ENCODE measurements at regions not wholly inside any gene's neighbourhood (a gene's known extent, or its start where the extent isn't known, plus 50 kb on each side); places are given as distances from the start of the nearest gene placed in this dataset.
"Not testable (repeated sequence)": the region's sequence is repeated elsewhere in the genome, so short reads cannot be mapped to it uniquely, and the experiment has no call there.

- no peak for TF ChIP-seq CTCF (IDR thresholded peaks at IDR 0.05; ENCODE audit: low read depth, low read length)
- no peaks in the 10 kb centered on the region for H3K27me3 ChIP-seq
- H3K9me3 ChIP-seq: no peaks in the 10 kb centered on the region
- no peaks in the 10 kb centered on the region for H3K4me1 ChIP-seq
- H3K36me3 ChIP-seq: no peaks in the 10 kb centered on the region
- DNase-seq: no peak
- H3K4me3 ChIP-seq (ENCODE audit: low read depth, low read length): no peak overlapping the region
Measured at GRCh38 chr11:87572881-87573280, 535.1 kb downstream of the TMEM135 start.

DNA sequence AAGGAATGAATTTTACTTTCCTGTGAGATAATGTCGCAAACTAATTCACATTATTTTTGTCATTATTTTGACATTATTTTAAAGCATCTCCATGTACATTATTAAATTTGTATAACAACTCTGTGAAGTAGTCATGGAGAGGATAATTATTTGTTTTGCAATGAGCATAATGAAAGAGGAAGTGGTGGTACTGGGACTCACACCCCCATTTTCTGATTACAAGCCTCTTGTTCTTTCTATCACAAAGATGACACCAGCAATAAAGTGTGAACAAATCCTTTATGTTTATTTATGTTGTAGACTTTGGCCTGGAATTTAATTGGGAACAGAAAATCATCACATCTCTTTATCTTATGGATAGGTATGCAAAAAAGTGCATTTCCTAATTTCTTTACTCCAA is 522.6 kb downstream of the TMEM135 start:
- DNase-seq: no peak
- Histone ChIP-seq H3K27me3 (no peaks in the 10 kb centered on the region), H3K4me1 (no peaks in the 10 kb centered on the region), H3K9me3 (no peaks in the 10 kb centered on the region), H3K4me3 (ENCODE audit: low read depth, low read length) (no peak overlapping the region), H3K36me3 (no peaks in the 10 kb centered on the region)
- TF ChIP-seq CTCF (IDR thresholded peaks at IDR 0.05; ENCODE audit: low read depth, low read length): no peak

DNA sequence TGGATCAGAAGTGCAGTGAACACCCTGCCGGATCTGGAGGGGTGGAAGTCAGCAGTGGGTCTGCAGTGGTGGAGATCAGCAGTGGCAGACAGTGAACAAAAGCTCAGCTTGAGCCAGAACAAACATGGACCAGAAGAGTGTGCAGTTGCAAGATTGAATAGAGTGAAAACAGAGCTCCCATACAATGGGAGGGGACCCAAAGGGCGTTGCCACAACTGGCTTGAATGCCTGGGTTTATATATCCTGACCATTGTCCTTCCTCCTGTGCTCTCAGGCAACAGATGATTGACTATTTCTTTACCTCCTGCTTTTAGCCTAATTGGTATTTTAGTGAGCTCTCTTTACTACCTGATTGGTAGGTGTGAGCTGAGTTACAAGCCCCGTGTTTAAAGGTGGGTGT is 522.1 kb downstream of the TMEM135 start:
- H3K4me1 ChIP-seq; DNase-seq; H3K36me3 ChIP-seq; H3K4me3 ChIP-seq (ENCODE audit: low read depth, low read length); H3K27me3 ChIP-seq; H3K9me3 ChIP-seq: not testable (repeated sequence)

DNA sequence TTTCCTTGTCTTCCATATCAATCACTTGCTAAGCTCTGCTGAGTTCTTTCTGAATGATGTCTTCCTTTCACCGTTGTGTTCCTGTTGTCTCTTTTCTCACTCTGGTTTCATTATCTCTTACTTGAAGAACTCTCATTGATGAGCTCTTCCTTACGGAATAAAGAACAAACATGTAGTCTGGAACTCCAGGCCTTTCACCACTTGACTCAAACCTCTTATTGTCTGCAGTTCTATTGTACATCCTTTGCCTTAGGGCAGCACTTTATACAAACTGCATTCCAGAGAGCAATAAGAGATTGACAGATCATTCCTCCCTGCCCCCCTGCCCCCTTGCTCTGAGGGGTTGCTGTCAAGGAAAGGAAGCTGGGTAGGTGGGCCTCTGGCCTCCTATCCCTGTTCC is 517.4 kb downstream of the TMEM135 start:
- Histone ChIP-seq H3K4me3 (ENCODE audit: low read depth, low read length) (no peak overlapping the region), H3K9me3 (no peaks in the 10 kb centered on the region; the same call in 1 of the 2 replicates), H3K4me1 (no peaks in the 10 kb centered on the region), H3K27me3 (no peaks in the 10 kb centered on the region), H3K36me3 (no peaks in the 10 kb centered on the region)
- TF ChIP-seq CTCF (IDR thresholded peaks at IDR 0.05; ENCODE audit: low read depth, low read length): no peak
- no peak for DNase-seq

GRCh38 chr11:87548797-87549196 is 511.1 kb downstream of the TMEM135 start:
- DNase-seq: no peak
- TF ChIP-seq CTCF (IDR thresholded peaks at IDR 0.05; ENCODE audit: low read depth, low read length): no peak
- no peak overlapping the region for H3K4me3 ChIP-seq (ENCODE audit: low read depth, low read length)
- H3K27me3 ChIP-seq: no peaks in the 10 kb centered on the region
- no peaks in the 10 kb centered on the region for H3K4me1 ChIP-seq
- no peaks in the 10 kb centered on the region for H3K9me3 ChIP-seq
- H3K36me3 ChIP-seq: no peaks in the 10 kb centered on the region

DNA sequence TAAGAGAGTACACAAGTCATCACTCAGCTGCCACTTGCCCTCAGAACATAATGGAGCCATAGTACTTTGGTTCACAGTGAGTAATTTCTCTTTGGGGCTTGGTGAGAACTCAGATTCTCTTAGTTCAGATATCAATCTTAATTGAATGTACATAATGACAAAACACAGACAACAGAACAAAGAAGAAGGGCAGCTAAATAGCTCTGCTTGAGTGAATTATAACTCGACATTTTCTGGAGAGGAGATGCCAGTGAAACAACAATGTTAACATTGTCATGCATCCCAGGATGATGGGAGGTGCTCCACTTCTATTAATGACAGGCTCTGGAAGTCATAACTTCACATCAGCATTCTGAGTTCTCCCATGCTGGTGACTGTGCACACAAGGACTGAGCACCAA is 508.1 kb downstream of the TMEM135 start:
- no peak overlapping the region for H3K4me3 ChIP-seq (ENCODE audit: low read depth, low read length)
- no peaks in the 10 kb centered on the region for H3K27me3 ChIP-seq
- H3K9me3 ChIP-seq: no peaks in the 10 kb centered on the region
- DNase-seq: no peak
- no peak for TF ChIP-seq CTCF (IDR thresholded peaks at IDR 0.05; ENCODE audit: low read depth, low read length)
- H3K36me3 ChIP-seq: no peaks in the 10 kb centered on the region
- H3K4me1 ChIP-seq: no peaks in the 10 kb centered on the region

DNA sequence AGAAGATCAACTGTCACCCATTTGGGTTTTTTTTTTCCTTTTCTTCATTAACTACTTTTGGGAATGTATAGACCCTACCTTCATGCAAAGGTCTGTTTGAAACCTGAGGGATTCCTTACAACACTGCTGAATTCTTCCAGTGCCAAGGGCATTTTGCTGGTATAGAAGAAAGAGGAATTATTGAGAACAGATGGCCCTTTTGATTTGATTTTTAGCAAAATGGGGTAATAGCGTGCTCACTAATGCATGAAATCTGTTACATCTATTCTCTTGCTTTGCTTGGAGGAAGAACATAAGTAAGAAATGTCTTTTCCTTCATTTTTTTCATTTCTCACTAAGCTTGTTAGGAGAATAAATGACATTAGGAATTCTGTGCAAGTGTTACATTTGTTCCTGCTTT is 501.9 kb downstream of the TMEM135 start:
- TF ChIP-seq CTCF (IDR thresholded peaks at IDR 0.05; ENCODE audit: low read depth, low read length): no peak
- no peak for DNase-seq
- H3K9me3 ChIP-seq: no peaks in the 10 kb centered on the region
- no peaks in the 10 kb centered on the region for H3K27me3 ChIP-seq
- H3K4me3 ChIP-seq (ENCODE audit: low read depth, low read length): no peak overlapping the region
- H3K36me3 ChIP-seq: no peaks in the 10 kb centered on the region
- H3K4me1 ChIP-seq: no peaks in the 10 kb centered on the region

Data from BE2C (cell line).